SK-N-SH (cell line): ENCODE measurements at regions not wholly inside any gene's neighbourhood (a gene's known extent, or its start where the extent isn't known, plus 50 kb on each side); places are given as distances from the start of the nearest gene placed in this dataset.
A peak's percentile ranks its signal among the peaks of the same experiment; 100 is the strongest.

ENCODE experiments used
- CTCF ChIP-seq: fragments of 200-600 bp; sonication (generic); IDR thresholded peaks from 2 replicates; pipeline ENCODE4 v1.6.1; 2017; ENCODE audit warnings: antibody characterized with exemption, mild to moderate bottlenecking, moderate library complexity
- EP300 ChIP-seq, 2 experiments: IDR thresholded peaks; 2 replicates each; pipeline versions ENCODE4 v1.4.0 to v1.6.1; 2012; ENCODE audit warnings: borderline replicate concordance in 1 of 2, low read depth in 1 of 2, low read length in 1 of 2
- EZH2phosphoT487 ChIP-seq: fragments of 200-600 bp; sonication (generic); IDR thresholded peaks from 2 replicates; pipeline ENCODE4 v1.6.1; 2017; ENCODE audit warnings: low read depth, mixed run types, mild to moderate bottlenecking, antibody characterized with exemption, moderate library complexity, borderline replicate concordance
- FOSL2 ChIP-seq: IDR thresholded peaks from 2 replicates; pipeline ENCODE4 v1.4.0; 2012; ENCODE audit warnings: low read depth, mild to moderate bottlenecking, moderate library complexity, borderline replicate concordance
- IRF3 ChIP-seq: fragments of 150-350 bp; IDR thresholded peaks from 2 replicates; pipeline ENCODE4 v1.6.1; 2016; ENCODE audit warnings: mild to moderate bottlenecking, low read depth, low read length
- JUND ChIP-seq: IDR thresholded peaks from 2 replicates; pipeline ENCODE4 v1.4.0; 2012
- POLR2AphosphoS5 ChIP-seq: IDR thresholded peaks from 2 replicates; pipeline ENCODE4 v1.6.1; 2012; ENCODE audit warnings: low read depth, low read length
- RAD21 ChIP-seq: IDR thresholded peaks from 2 replicates; pipeline ENCODE4 v1.6.1; 2012; ENCODE audit warnings: mild to moderate bottlenecking, low read length
- SIN3A ChIP-seq: IDR thresholded peaks from 2 replicates; pipeline ENCODE4 v1.6.1; 2012; ENCODE audit warnings: low read depth, mild to moderate bottlenecking, low read length, moderate library complexity, borderline replicate concordance
- SMC3 ChIP-seq: IDR thresholded peaks from 2 replicates; pipeline ENCODE4 v1.6.1; 2012; ENCODE audit warnings: low read depth, low read length, improper control_type of control experiment
- TCF12 ChIP-seq: IDR thresholded peaks from 2 replicates; pipeline ENCODE4 v1.4.0; 2012
- ZBTB33 ChIP-seq: IDR thresholded peaks from 2 replicates; pipeline ENCODE4 v1.4.0; 2012; ENCODE audit warnings: low read depth, borderline replicate concordance
- TF ChIP-seq, protein P1 (sequence below): IDR thresholded peaks from 2 replicates; pipeline ENCODE4 v1.6.1; 2012; ENCODE audit warnings: mild to moderate bottlenecking, low read depth, low read length, moderate library complexity
- TF ChIP-seq, protein P2 (sequence below): fragments of 150-350 bp; IDR thresholded peaks from 2 replicates; pipeline ENCODE4 v1.6.1; 2017; ENCODE audit warnings: antibody characterized with exemption, low read length, low read depth, borderline replicate concordance

DNA sequence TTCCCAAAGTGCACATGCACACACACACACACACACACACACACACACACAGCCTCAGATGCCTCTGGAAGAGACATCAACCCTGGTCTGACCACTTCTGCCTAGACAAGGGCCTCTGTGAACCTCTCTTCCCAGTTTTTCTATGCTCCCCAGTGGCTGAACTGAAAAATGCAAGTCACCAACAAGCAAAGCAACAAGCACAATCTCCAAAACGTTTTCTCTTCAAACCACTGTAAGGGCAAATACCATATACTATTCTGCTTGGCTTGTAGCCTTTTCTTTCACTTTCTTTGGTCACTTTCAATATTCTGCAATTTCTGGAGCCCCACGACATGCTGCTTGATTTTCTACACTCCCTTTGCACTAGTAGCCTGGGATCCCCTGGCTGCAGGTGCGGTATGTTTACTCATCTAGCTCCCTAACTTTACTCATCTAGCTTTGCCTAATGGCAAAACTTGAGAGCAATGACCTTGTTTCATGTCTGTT lies 121.4 kb upstream of the DST start:
- TF ChIP-seq IRF3 (no peak), TCF12 (no peak), CTCF (peak; percentile 55), SMC3 (peak; percentile 30; the same call in 1 of the 2 replicates), ZBTB33 (no peak), FOSL2 (no peak), SIN3A (no peak), EZH2phosphoT487 (no peak), JUND (no peak), RAD21 (peak; percentile 57), POLR2AphosphoS5 (no peak), EP300 (IDR thresholded peaks at IDR 0.05; ENCODE audit: borderline replicate concordance in 1 of 2, low read depth in 1 of 2, low read length in 1 of 2) (no peak)
- TF ChIP-seq, protein P1, sequence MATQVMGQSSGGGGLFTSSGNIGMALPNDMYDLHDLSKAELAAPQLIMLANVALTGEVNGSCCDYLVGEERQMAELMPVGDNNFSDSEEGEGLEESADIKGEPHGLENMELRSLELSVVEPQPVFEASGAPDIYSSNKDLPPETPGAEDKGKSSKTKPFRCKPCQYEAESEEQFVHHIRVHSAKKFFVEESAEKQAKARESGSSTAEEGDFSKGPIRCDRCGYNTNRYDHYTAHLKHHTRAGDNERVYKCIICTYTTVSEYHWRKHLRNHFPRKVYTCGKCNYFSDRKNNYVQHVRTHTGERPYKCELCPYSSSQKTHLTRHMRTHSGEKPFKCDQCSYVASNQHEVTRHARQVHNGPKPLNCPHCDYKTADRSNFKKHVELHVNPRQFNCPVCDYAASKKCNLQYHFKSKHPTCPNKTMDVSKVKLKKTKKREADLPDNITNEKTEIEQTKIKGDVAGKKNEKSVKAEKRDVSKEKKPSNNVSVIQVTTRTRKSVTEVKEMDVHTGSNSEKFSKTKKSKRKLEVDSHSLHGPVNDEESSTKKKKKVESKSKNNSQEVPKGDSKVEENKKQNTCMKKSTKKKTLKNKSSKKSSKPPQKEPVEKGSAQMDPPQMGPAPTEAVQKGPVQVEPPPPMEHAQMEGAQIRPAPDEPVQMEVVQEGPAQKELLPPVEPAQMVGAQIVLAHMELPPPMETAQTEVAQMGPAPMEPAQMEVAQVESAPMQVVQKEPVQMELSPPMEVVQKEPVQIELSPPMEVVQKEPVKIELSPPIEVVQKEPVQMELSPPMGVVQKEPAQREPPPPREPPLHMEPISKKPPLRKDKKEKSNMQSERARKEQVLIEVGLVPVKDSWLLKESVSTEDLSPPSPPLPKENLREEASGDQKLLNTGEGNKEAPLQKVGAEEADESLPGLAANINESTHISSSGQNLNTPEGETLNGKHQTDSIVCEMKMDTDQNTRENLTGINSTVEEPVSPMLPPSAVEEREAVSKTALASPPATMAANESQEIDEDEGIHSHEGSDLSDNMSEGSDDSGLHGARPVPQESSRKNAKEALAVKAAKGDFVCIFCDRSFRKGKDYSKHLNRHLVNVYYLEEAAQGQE, result no peak
- TF ChIP-seq, protein P2, sequence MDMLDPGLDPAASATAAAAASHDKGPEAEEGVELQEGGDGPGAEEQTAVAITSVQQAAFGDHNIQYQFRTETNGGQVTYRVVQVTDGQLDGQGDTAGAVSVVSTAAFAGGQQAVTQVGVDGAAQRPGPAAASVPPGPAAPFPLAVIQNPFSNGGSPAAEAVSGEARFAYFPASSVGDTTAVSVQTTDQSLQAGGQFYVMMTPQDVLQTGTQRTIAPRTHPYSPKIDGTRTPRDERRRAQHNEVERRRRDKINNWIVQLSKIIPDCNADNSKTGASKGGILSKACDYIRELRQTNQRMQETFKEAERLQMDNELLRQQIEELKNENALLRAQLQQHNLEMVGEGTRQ, result no peak
